ENCODE measurements at regions not wholly inside any gene's neighbourhood (a gene's known extent, or its start where the extent isn't known, plus 50 kb on each side); places are given as distances from the start of the nearest gene placed in this dataset.

- TF ChIP-seq, protein P1, sequence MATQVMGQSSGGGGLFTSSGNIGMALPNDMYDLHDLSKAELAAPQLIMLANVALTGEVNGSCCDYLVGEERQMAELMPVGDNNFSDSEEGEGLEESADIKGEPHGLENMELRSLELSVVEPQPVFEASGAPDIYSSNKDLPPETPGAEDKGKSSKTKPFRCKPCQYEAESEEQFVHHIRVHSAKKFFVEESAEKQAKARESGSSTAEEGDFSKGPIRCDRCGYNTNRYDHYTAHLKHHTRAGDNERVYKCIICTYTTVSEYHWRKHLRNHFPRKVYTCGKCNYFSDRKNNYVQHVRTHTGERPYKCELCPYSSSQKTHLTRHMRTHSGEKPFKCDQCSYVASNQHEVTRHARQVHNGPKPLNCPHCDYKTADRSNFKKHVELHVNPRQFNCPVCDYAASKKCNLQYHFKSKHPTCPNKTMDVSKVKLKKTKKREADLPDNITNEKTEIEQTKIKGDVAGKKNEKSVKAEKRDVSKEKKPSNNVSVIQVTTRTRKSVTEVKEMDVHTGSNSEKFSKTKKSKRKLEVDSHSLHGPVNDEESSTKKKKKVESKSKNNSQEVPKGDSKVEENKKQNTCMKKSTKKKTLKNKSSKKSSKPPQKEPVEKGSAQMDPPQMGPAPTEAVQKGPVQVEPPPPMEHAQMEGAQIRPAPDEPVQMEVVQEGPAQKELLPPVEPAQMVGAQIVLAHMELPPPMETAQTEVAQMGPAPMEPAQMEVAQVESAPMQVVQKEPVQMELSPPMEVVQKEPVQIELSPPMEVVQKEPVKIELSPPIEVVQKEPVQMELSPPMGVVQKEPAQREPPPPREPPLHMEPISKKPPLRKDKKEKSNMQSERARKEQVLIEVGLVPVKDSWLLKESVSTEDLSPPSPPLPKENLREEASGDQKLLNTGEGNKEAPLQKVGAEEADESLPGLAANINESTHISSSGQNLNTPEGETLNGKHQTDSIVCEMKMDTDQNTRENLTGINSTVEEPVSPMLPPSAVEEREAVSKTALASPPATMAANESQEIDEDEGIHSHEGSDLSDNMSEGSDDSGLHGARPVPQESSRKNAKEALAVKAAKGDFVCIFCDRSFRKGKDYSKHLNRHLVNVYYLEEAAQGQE (IDR thresholded peaks at IDR 0.05) = no peak
- TF ChIP-seq, protein P2, sequence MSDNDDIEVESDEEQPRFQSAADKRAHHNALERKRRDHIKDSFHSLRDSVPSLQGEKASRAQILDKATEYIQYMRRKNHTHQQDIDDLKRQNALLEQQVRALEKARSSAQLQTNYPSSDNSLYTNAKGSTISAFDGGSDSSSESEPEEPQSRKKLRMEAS (IDR thresholded peaks at IDR 0.05) = no peak
- TF ChIP-seq YY1 (IDR thresholded peaks at IDR 0.05) = no peak
- TF ChIP-seq FOXA2 (IDR thresholded peaks at IDR 0.05) = no peak
- TF ChIP-seq GABPA (IDR thresholded peaks at IDR 0.05 in 1 of 2, conservative IDR thresholded peaks at IDR 0.05 in 1 of 2) = no peak
- TF ChIP-seq RAD21 (IDR thresholded peaks at IDR 0.05) = no peak
- no peak for TF ChIP-seq RXRA (IDR thresholded peaks at IDR 0.05)
- TF ChIP-seq ATF3 (IDR thresholded peaks at IDR 0.05) = no peak
- no peak for TF ChIP-seq HNF4A (conservative IDR thresholded peaks at IDR 0.05)
- TF ChIP-seq EGR1 (IDR thresholded peaks at IDR 0.05; ENCODE audit: low read depth in 2 of 2) = no peak
- TF ChIP-seq FOXA1 (IDR thresholded peaks at IDR 0.05) = no peak
- TF ChIP-seq NR2F2 (IDR thresholded peaks at IDR 0.05) = no peak
- TF ChIP-seq CTCF (IDR thresholded peaks at IDR 0.05; ENCODE audit: low read depth, low read length, missing input control) = no peak
- TF ChIP-seq TAF1 (conservative IDR thresholded peaks at IDR 0.05) = no peak
- Histone ChIP-seq H3K4me3 (ENCODE audit: low read depth in 1 of 3, low read length in 3 of 3) (no peak overlapping the region), H3K9me3 (ENCODE audit: control insufficient read depth in 4 of 4, low read length in 3 of 4) (no peaks in the 10 kb centered on the region), H3K4me1 (ENCODE audit: control insufficient read depth in 4 of 4, insufficient read depth in 4 of 4, low read length in 3 of 4) (no peaks in the 10 kb centered on the region), H3K9ac (ENCODE audit: low read depth in 1 of 2, low read length in 2 of 2) (no peak overlapping the region), H3K27ac (ENCODE audit: low read depth in 1 of 2, low read length in 2 of 2) (no peak overlapping the region), H3K36me3 (ENCODE audit: control insufficient read depth in 4 of 4, insufficient read depth in 3 of 4, low read depth in 1 of 4, low read length in 3 of 4) (no peaks in the 10 kb centered on the region), H3K27me3 (ENCODE audit: control insufficient read depth in 4 of 4, insufficient read depth in 4 of 4, low read length in 3 of 4) (no peaks in the 10 kb centered on the region)
- DNase-seq (ENCODE audit: low spot score) = no peak
Measured at GRCh38 chr3:80261082-80261481, 493.3 kb upstream of the ROBO1 start.

GRCh38 chr3:80259736-80260135 lies 491.9 kb upstream of the ROBO1 start:
- H3K27ac ChIP-seq (ENCODE audit: low read depth in 1 of 2, low read length in 2 of 2) = no peak overlapping the region
- no peaks in the 10 kb centered on the region for H3K4me1 ChIP-seq (ENCODE audit: control insufficient read depth in 4 of 4, insufficient read depth in 4 of 4, low read length in 3 of 4)
- WGBS = 77% methylated on average over 4 of the region's 4 CpGs
- H3K4me3 ChIP-seq (ENCODE audit: low read depth in 1 of 3, low read length in 3 of 3) = no peak overlapping the region
- no peaks in the 10 kb centered on the region for H3K9me3 ChIP-seq (ENCODE audit: control insufficient read depth in 4 of 4, low read length in 3 of 4)
- no peaks in the 10 kb centered on the region for H3K36me3 ChIP-seq (ENCODE audit: control insufficient read depth in 4 of 4, insufficient read depth in 3 of 4, low read depth in 1 of 4, low read length in 3 of 4)
- H3K27me3 ChIP-seq (ENCODE audit: control insufficient read depth in 4 of 4, insufficient read depth in 4 of 4, low read length in 3 of 4) = no peaks in the 10 kb centered on the region
- no peak overlapping the region for H3K9ac ChIP-seq (ENCODE audit: low read depth in 1 of 2, low read length in 2 of 2)
- DNase-seq (ENCODE audit: low spot score) = no peak
- TF ChIP-seq, protein P1 (IDR thresholded peaks at IDR 0.05) = no peak
- TF ChIP-seq CTCF (IDR thresholded peaks at IDR 0.05; ENCODE audit: low read depth, low read length, missing input control) (no peak), RXRA (IDR thresholded peaks at IDR 0.05) (no peak), FOXA1 (IDR thresholded peaks at IDR 0.05) (no peak), NR2F2 (IDR thresholded peaks at IDR 0.05) (no peak), TAF1 (conservative IDR thresholded peaks at IDR 0.05) (no peak), GABPA (IDR thresholded peaks at IDR 0.05 in 1 of 2, conservative IDR thresholded peaks at IDR 0.05 in 1 of 2) (no peak), FOXA2 (IDR thresholded peaks at IDR 0.05) (no peak), ATF3 (IDR thresholded peaks at IDR 0.05) (no peak), RAD21 (IDR thresholded peaks at IDR 0.05) (no peak), HNF4G (IDR thresholded peaks at IDR 0.05) (no peak), EGR1 (IDR thresholded peaks at IDR 0.05; ENCODE audit: low read depth in 2 of 2) (no peak), YY1 (IDR thresholded peaks at IDR 0.05) (no peak)
- TF ChIP-seq, protein P2 (IDR thresholded peaks at IDR 0.05) = no peak
- TF ChIP-seq, protein P3, sequence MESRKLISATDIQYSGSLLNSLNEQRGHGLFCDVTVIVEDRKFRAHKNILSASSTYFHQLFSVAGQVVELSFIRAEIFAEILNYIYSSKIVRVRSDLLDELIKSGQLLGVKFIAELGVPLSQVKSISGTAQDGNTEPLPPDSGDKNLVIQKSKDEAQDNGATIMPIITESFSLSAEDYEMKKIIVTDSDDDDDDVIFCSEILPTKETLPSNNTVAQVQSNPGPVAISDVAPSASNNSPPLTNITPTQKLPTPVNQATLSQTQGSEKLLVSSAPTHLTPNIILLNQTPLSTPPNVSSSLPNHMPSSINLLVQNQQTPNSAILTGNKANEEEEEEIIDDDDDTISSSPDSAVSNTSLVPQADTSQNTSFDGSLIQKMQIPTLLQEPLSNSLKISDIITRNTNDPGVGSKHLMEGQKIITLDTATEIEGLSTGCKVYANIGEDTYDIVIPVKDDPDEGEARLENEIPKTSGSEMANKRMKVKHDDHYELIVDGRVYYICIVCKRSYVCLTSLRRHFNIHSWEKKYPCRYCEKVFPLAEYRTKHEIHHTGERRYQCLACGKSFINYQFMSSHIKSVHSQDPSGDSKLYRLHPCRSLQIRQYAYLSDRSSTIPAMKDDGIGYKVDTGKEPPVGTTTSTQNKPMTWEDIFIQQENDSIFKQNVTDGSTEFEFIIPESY (IDR thresholded peaks at IDR 0.05) = no peak
